HepG2 (cell line): ENCODE measurements at regions not wholly inside any gene's neighbourhood (a gene's known extent, or its start where the extent isn't known, plus 50 kb on each side); places are given as distances from the start of the nearest gene placed in this dataset.

Experiments
- ATAC-seq: fragments of 200-7000 bp; cut with Tn5 transposase; 3 replicates; pipeline ENCODE4 v1.9.1; 2020; ENCODE audit warnings: mild to moderate bottlenecking, moderate library complexity
- BruUV-seq: library from RNA; stranded (reverse); fragments of 400-500 nt; replicated peaks from 2 replicates; lab custom pipeline; 2021; lab: Mats Ljungman, UMichigan
- CTCF ChIA-PET: fragments of 300-600 bp; formaldehyde crosslinking; extraction: SDS; loops from one replicate; lab custom pipeline; 2021; ENCODE audit warnings: low total read pairs, inconsistent platforms, low intra/inter-chr PET ratio; lab: Yijun Ruan, JAX
- POLR2A ChIA-PET: fragments of 350-600 bp; sonication (Branson Sonifier 250); formaldehyde crosslinking; loops from one replicate; lab custom pipeline; 2020; ENCODE audit warnings: antibody characterized with exemption, inconsistent platforms; lab: Yijun Ruan, JAX
- DNase-seq: peaks from one replicate; pipeline ENCODE4 v3.0.0-alpha.2; 2015; ENCODE audit warnings: low spot score
- FAIRE-seq: peaks from 3 replicates; lab custom pipeline; 2011; peaks lifted over from hg19 to GRCh38; lab: Jason Lieb, UNC
- H2AFZ ChIP-seq: one replicate; pipeline ENCODE4 v1.6.1; 2011; ENCODE audit warnings: low read length, inconsistent platforms
- H3K27ac ChIP-seq: fragments of 300-600 bp; 3 replicates; pipeline ENCODE4 v1.8.0; 2011; ENCODE audit warnings: mixed run types, mild to moderate bottlenecking, mixed read lengths, low read length, inconsistent platforms; ENCODE audit not compliant: insufficient read depth; ENCODE audit errors: extremely low read length
- H3K27me3 ChIP-seq, 2 experiments: fragments of 200-600 bp in 1 of 2; 2 replicates in 1 of 2; 3 replicates in 1 of 2; pipeline versions ENCODE4 v1.6.0 to v1.8.0; 2011; ENCODE audit warnings: low read length in 2 of 2, mild to moderate bottlenecking in 2 of 2, moderate library complexity in 2 of 2, inconsistent platforms in 1 of 2; ENCODE audit not compliant: insufficient read depth in 2 of 2, control insufficient read depth in 1 of 2
- H3K36me3 ChIP-seq, 2 experiments: fragments of 200-600 bp in 1 of 2; replicated peaks in 1 of 2; 2 replicates in 1 of 2; 3 replicates in 1 of 2; pipeline versions ENCODE4 v1.5.1 to v1.8.0; 2011; ENCODE audit warnings: low read length in 2 of 2, inconsistent platforms in 1 of 2; ENCODE audit not compliant: insufficient read depth in 2 of 2, control insufficient read depth in 1 of 2
- H3K4me1 ChIP-seq: 2 replicates; pipeline ENCODE4 v1.5.1; 2012; ENCODE audit warnings: low read length, inconsistent platforms; ENCODE audit not compliant: insufficient read depth
- H3K4me2 ChIP-seq: 2 replicates; pipeline ENCODE4 v1.6.0; 2011; ENCODE audit warnings: low read depth, low read length, inconsistent platforms
- H3K4me3 ChIP-seq, 3 experiments: fragments of 200-600 bp in 1 of 3; sonication (generic), shearing (Covaris generic) in 1 of 3; replicated peaks in 1 of 3; 2 replicates each; pipeline ENCODE4 v1.5.1; 2011 to 2016; ENCODE audit warnings: low read length in 3 of 3, inconsistent platforms in 2 of 3, low read depth in 2 of 3, mild to moderate bottlenecking in 2 of 3, control low read depth in 1 of 3, mixed read lengths in 1 of 3; ENCODE audit not compliant: insufficient read depth in 1 of 3
- H3K79me2 ChIP-seq: one replicate; pipeline ENCODE4 v1.6.1; 2011; ENCODE audit warnings: low read length, inconsistent platforms; ENCODE audit not compliant: insufficient read depth
- H3K9ac ChIP-seq: 2 replicates; pipeline ENCODE4 v1.6.0; 2011; ENCODE audit warnings: mild to moderate bottlenecking, low read depth, low read length, inconsistent platforms; ENCODE audit not compliant: insufficient read depth
- H3K9me3 ChIP-seq: 2 replicates; pipeline ENCODE4 v1.5.1; 2012; ENCODE audit warnings: mild to moderate bottlenecking, low read length
- H4K20me1 ChIP-seq: 2 replicates; pipeline ENCODE4 v1.6.0; 2011; ENCODE audit warnings: inconsistent platforms, mild to moderate bottlenecking, low read length, moderate library complexity; ENCODE audit not compliant: insufficient read depth
- BCL3 ChIP-seq: sonication (generic); formaldehyde crosslinking; IDR thresholded peaks from 2 replicates; pipeline ENCODE4 v1.5.1; 2020; ENCODE audit warnings: mild to moderate bottlenecking, missing genetic modification reagents, moderate library complexity
- HNF1A ChIP-seq, 2 experiments: sonication (generic) in 1 of 2; formaldehyde crosslinking in 1 of 2; IDR thresholded peaks; 2 replicates each; pipeline versions ENCODE4 v1.4.0 to v1.6.1; 2016 to 2020; ENCODE audit warnings: borderline replicate concordance in 1 of 2, low read depth in 1 of 2, mild to moderate bottlenecking in 1 of 2, missing genetic modification reagents in 1 of 2
- HNF4G ChIP-seq, 2 experiments: sonication (generic) in 1 of 2; formaldehyde crosslinking in 1 of 2; IDR thresholded peaks; 2 replicates each; pipeline versions ENCODE4 v1.4.0 to v1.6.1; 2011 to 2020; ENCODE audit warnings: borderline replicate concordance in 2 of 2, low read depth in 2 of 2, mild to moderate bottlenecking in 2 of 2, low read length in 1 of 2, missing genetic modification reagents in 1 of 2, moderate library complexity in 1 of 2
- NR0B2 ChIP-seq: sonication (generic); formaldehyde crosslinking; IDR thresholded peaks from 2 replicates; pipeline ENCODE4 v1.4.0; 2020; ENCODE audit warnings: mild to moderate bottlenecking, missing genetic modification reagents
- PLSCR1 ChIP-seq: sonication (generic); formaldehyde crosslinking; IDR thresholded peaks from 2 replicates; pipeline ENCODE4 v1.5.0; 2020; ENCODE audit warnings: missing genetic modification reagents, mild to moderate bottlenecking, borderline replicate concordance
- WIZ ChIP-seq: sonication (generic); formaldehyde crosslinking; IDR thresholded peaks from 2 replicates; pipeline ENCODE4 v1.5.1; 2020; ENCODE audit warnings: mild to moderate bottlenecking, missing genetic modification reagents
- ZFP91 ChIP-seq: sonication (generic); formaldehyde crosslinking; IDR thresholded peaks from 2 replicates; pipeline ENCODE4 v1.9.0; 2022; ENCODE audit warnings: missing genetic modification reagents, mild to moderate bottlenecking, borderline replicate concordance
- ZKSCAN8 ChIP-seq: IDR thresholded peaks from 2 replicates; pipeline ENCODE4 v1.6.1; 2016; ENCODE audit warnings: borderline replicate concordance, missing genetic modification reagents, missing compliant biosample characterization
- ZNF232 ChIP-seq: sonication (generic); formaldehyde crosslinking; IDR thresholded peaks from 2 replicates; pipeline ENCODE4 v1.4.0; 2020; ENCODE audit warnings: missing genetic modification reagents, borderline replicate concordance
- ZNF615 ChIP-seq: sonication (generic); formaldehyde crosslinking; IDR thresholded peaks from 2 replicates; pipeline ENCODE4 v1.5.0; 2020; ENCODE audit warnings: mild to moderate bottlenecking, missing genetic modification reagents, borderline replicate concordance
- ZNF773 ChIP-seq: sonication (generic); formaldehyde crosslinking; IDR thresholded peaks from 2 replicates; pipeline ENCODE4 v1.4.0; 2020; ENCODE audit warnings: missing genetic modification reagents, borderline replicate concordance
- WGBS: methylation state at CpG from one replicate; pipeline ENCODE4 v1.1.6; 2017; ENCODE audit warnings: low lambda C conversion rate; 5-methylcytosine and 5-hydroxymethylcytosine counted together
- in situ Hi-C: cut with HindIII; loops from 2 replicates; pipeline ENCODE4 v1.10.0; 2017; ENCODE audit warnings: low pct_unique_long_range_greater_than_20kb; ENCODE audit not compliant: extremely low pct_ligation_motif_present
- intact Hi-C: fragments of 100-400 bp; cut with micrococcal nuclease; formaldehyde crosslinking; loops from one replicate; pipeline ENCODE4 v1.10.0; 2022; ENCODE audit not compliant: unreplicated experiment

- TF ChIP-seq HNF1A (IDR thresholded peaks at IDR 0.05; ENCODE audit: low read depth) = no peak
- no peak for TF ChIP-seq HNF1A (CRISPR knock-in tag; IDR thresholded peaks at IDR 0.05; ENCODE audit: borderline replicate concordance)
Measured at GRCh38 chr2:34627003-34627402, 1027.9 kb upstream of the FAM98A start (continued).

- H3K27ac ChIP-seq = no peak overlapping the region
- no peaks in the 10 kb centered on the region for H3K79me2 ChIP-seq
- H4K20me1 ChIP-seq = no peaks in the 10 kb centered on the region
- H2AFZ ChIP-seq = no peak overlapping the region
- H3K9me3 ChIP-seq = peaks cover 42% of the 10 kb centered on the region
- H3K27me3 ChIP-seq = no peaks in the 10 kb centered on the region; a peak in 1 of 5 replicates
- H3K9ac ChIP-seq = no peak overlapping the region
- FAIRE-seq = no peak
- ATAC-seq = no peak
- 10% methylated on average over 3 of the region's 4 CpGs for WGBS
- no peaks in the 10 kb centered on the region for H3K36me3 ChIP-seq
- no peak overlapping the region for H3K4me3 ChIP-seq
- no peak for DNase-seq
- in situ Hi-C loops (no loop called here), intact Hi-C loops (no loop called here)
- H3K4me2 ChIP-seq = no peak overlapping the region
- H3K4me1 ChIP-seq = no peaks in the 10 kb centered on the region
- ChIA-PET CTCF (no interaction called here), POLR2A (no interaction called here)
- no TSS peak for BruUV-seq
- no peak for TF ChIP-seq ZKSCAN8
- TF ChIP-seq HNF4G (IDR thresholded peaks at IDR 0.05; ENCODE audit: borderline replicate concordance, low read depth, low read length) = no peak
- no peak for TF ChIP-seq HNF4G (CRISPR knock-in tag; IDR thresholded peaks at IDR 0.05; ENCODE audit: borderline replicate concordance, low read depth)
- TF ChIP-seq PLSCR1 (CRISPR knock-in tag) = no peak
- no peak for TF ChIP-seq ZNF232
- no peak for TF ChIP-seq ZNF615 (CRISPR knock-in tag)
- TF ChIP-seq WIZ (CRISPR knock-in tag) = no peak
- TF ChIP-seq ZNF773 (CRISPR knock-in tag) = no peak
- no peak for TF ChIP-seq ZFP91 (CRISPR knock-in tag)
- TF ChIP-seq NR0B2 (CRISPR knock-in tag) = no peak
- no peak for TF ChIP-seq BCL3
Measured at GRCh38 chr2:34604164-34604563, 1005.1 kb upstream of the FAM98A start.
